NT2/D1 (cell line): ENCODE measurements at regions not wholly inside any gene's neighbourhood (a gene's known extent, or its start where the extent isn't known, plus 50 kb on each side); places are given as distances from the start of the nearest gene placed in this dataset.

ENCODE experiments used
- SUZ12 ChIP-seq: IDR thresholded peaks from 2 replicates; pipeline ENCODE4 v1.6.1; 2011; ENCODE audit not compliant: insufficient read length, insufficient read depth; ENCODE audit errors: extremely low read depth
- YY1 ChIP-seq: IDR thresholded peaks from 2 replicates; pipeline ENCODE4 v1.6.1; 2011; ENCODE audit not compliant: insufficient read length, insufficient read depth
- ZNF274 ChIP-seq: IDR thresholded peaks from 2 replicates; pipeline ENCODE4 v1.6.1; 2011; ENCODE audit warnings: mild to moderate bottlenecking, low read depth, low read length

- no peak for TF ChIP-seq YY1
- TF ChIP-seq ZNF274, result no peak
- TF ChIP-seq SUZ12, result no peak
These were observed 397.4 kb upstream of the PKN2 start for GRCh38 chr1:88286716-88287115.
